NT2/D1 (cell line): ENCODE measurements at regions not wholly inside any gene's neighbourhood (a gene's known extent, or its start where the extent isn't known, plus 50 kb on each side); places are given as distances from the start of the nearest gene placed in this dataset.

Experiments used
- SUZ12 ChIP-seq: IDR thresholded peaks from 2 replicates; pipeline ENCODE4 v1.6.1; 2011; ENCODE audit not compliant: insufficient read length, insufficient read depth; ENCODE audit errors: extremely low read depth
- YY1 ChIP-seq: IDR thresholded peaks from 2 replicates; pipeline ENCODE4 v1.6.1; 2011; ENCODE audit not compliant: insufficient read length, insufficient read depth

DNA sequence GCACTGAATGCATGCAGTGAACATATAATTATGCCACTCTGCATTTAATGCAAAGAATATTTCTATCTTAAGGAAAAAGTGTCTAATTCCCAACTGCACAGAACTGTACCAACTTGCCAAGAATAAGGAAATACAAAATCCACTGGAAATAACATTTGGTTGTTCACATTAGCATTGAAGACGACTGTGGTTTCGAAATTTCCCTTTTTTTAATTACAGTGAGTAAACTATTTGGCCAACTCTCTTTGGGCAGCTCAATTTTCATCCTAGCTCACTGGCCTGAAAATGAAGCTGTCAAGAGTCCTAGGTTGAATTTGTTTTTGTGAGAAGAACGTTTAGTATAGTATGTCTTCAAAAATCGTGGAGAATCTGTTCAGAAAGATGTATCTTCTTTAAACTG is 81.6 kb upstream of the MID1 start:
- TF ChIP-seq SUZ12 (no peak), YY1 (no peak)
